A673 (cell line): ENCODE measurements at regions not wholly inside any gene's neighbourhood (a gene's known extent, or its start where the extent isn't known, plus 50 kb on each side); places are given as distances from the start of the nearest gene placed in this dataset.

ENCODE experiments used
- EZH2 ChIP-seq: fragments of 200-600 bp; sonication (generic); IDR thresholded peaks from 2 replicates; pipeline ENCODE4 v1.6.1; 2017; ENCODE audit warnings: borderline replicate concordance, low read depth, mild to moderate bottlenecking, mixed read lengths, antibody characterized with exemption, low read length; ENCODE audit not compliant: poor library complexity, severe bottlenecking
- TF ChIP-seq, protein P1 (sequence below): fragments of 300-800, 200-600 bp; sonication (generic); conservative IDR thresholded peaks from 2 replicates; pipeline ENCODE4 v1.5.1; 2017; ENCODE audit warnings: low read depth, mild to moderate bottlenecking, antibody characterized with exemption, low read length, moderate library complexity, mixed read lengths

DNA sequence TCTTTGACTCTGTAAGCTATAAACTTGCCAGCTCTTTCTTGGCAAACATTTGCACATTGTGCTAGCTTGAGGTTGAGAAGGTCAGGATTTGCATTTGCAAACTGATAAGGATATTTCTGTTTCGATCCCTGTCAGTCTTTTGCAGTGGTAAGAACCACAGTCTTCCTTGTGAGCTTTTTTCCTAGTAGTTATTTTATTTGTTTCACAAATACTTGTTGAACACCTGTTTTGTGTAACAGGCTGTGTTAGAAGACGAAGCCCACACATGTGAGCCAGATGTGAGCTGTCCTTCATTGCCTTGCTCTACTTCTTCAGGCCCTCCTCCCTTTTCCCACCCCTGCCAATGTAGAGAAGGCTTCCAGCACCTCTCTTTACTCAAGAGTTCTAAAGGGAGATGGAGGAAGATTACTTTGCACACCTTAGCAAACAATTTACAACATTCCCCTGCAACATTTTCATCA, 327.0 kb upstream of the KLF4 start:
- TF ChIP-seq, protein P1, sequence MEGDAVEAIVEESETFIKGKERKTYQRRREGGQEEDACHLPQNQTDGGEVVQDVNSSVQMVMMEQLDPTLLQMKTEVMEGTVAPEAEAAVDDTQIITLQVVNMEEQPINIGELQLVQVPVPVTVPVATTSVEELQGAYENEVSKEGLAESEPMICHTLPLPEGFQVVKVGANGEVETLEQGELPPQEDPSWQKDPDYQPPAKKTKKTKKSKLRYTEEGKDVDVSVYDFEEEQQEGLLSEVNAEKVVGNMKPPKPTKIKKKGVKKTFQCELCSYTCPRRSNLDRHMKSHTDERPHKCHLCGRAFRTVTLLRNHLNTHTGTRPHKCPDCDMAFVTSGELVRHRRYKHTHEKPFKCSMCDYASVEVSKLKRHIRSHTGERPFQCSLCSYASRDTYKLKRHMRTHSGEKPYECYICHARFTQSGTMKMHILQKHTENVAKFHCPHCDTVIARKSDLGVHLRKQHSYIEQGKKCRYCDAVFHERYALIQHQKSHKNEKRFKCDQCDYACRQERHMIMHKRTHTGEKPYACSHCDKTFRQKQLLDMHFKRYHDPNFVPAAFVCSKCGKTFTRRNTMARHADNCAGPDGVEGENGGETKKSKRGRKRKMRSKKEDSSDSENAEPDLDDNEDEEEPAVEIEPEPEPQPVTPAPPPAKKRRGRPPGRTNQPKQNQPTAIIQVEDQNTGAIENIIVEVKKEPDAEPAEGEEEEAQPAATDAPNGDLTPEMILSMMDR: no peak
- TF ChIP-seq EZH2: no peak
